Cardiac muscle cell (in vitro differentiated cells and primary cell): ENCODE measurements at regions not wholly inside any gene's neighbourhood (a gene's known extent, or its start where the extent isn't known, plus 50 kb on each side); places are given as distances from the start of the nearest gene placed in this dataset.

Source experiments
- DNase-seq, 2 donors: peaks; one replicate each; pipeline versions ENCODE4 v3.0.0 to v3.0.0-alpha.2; 2010 to 2017; ENCODE audit warnings: low read depth in 1 of 2, low spot score in 1 of 2
- H3K27ac ChIP-seq: fragments of 200-600 bp; sonication (generic); 2 replicates; pipeline ENCODE4 v1.5.1; 2016
- H3K27me3 ChIP-seq: fragments of 200-600 bp; sonication (generic); 2 replicates; pipeline ENCODE4 v1.6.0; 2016; ENCODE audit warnings: control low read depth
- H3K36me3 ChIP-seq: fragments of 200-600 bp; sonication (generic); 2 replicates; pipeline ENCODE4 v1.5.1; 2016; ENCODE audit warnings: control low read depth
- H3K4me1 ChIP-seq: fragments of 200-600 bp; sonication (generic); 2 replicates; pipeline ENCODE4 v1.8.1; 2017; ENCODE audit warnings: low read depth, mild to moderate bottlenecking, mixed run types
- H3K4me3 ChIP-seq: fragments of 200-600 bp; sonication (generic); 2 replicates; pipeline ENCODE4 v1.5.1; 2016; ENCODE audit warnings: mild to moderate bottlenecking
- H3K9me3 ChIP-seq: fragments of 200-600 bp; sonication (generic); 2 replicates; pipeline ENCODE4 v1.5.1; 2017; ENCODE audit warnings: low read depth, mild to moderate bottlenecking, control low read depth
- CTCF ChIP-seq: IDR thresholded peaks from 2 replicates; pipeline ENCODE4 v1.5.1; 2012; ENCODE audit warnings: low read depth, mild to moderate bottlenecking, low read length

DNA sequence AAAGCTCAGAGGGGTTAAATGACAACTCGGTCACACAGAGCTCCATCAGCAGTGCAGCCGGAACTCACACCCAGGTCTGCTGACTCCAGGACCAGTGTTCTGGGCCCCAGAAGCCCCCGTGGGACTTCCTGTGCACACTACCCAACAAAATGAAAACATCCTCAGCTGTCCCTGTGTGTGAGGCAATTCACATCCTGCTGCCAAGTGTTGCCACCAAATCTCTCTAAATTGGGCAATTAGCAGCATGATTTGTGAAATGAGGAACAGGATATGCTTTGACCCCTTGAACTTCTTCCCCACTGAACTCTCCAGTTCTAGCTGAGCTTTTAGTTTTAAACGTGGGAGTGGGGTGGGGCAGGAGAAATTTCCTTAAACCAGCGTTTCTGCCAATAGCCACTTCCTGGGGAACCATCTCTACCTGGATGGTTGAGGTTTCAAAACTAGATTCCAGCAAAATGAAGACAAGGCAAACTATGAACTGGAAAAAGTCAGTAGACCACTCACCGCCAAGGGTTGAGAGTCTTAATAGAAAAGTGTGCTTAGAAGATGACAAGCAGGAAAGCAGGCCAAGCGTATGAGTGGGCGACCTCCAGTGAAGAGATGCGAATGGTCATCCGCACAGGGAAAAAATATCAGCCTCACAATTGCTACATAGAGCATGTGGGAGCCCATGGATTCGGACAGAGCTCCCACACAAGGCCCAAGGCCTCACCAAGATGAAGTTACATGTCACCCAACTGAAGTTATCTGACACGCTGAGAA, 51.9 kb upstream of the CHST15 start:
- H3K27ac ChIP-seq: no peak overlapping the region
- H3K36me3 ChIP-seq: no peaks in the 10 kb centered on the region
- no peaks in the 10 kb centered on the region for H3K4me1 ChIP-seq
- no peak overlapping the region for H3K4me3 ChIP-seq
- no peaks in the 10 kb centered on the region for H3K27me3 ChIP-seq
- no peak for TF ChIP-seq CTCF
- DNase-seq: peak in 1 of 2 donors; percentile 88
- H3K9me3 ChIP-seq: no peaks in the 10 kb centered on the region

DNA sequence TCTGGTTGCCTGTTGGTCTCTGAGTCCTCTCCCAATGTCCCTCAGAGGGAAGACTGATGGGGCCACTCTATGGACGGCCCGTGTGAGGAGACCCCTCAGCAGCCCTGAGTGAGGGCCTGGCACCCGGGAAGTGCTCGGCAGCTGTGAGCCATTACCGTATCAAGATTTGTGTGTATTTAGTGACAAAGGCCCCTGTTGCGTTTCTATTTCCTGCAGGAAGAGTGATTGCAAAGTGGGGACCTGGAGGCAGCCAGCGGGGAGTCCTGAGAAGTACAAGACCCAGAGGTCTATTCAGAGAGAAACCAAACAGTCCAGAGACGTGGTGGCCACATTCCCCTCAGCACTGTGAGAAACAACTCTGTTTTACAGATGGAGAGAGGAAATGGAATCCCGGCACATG, 51.1 kb upstream of the CHST15 start:
- Histone ChIP-seq H3K36me3 (no peaks in the 10 kb centered on the region), H3K27me3 (no peaks in the 10 kb centered on the region), H3K4me1 (no peaks in the 10 kb centered on the region), H3K27ac (no peak overlapping the region), H3K9me3 (no peaks in the 10 kb centered on the region), H3K4me3 (no peak overlapping the region)
- DNase-seq: no peak
- no peak for TF ChIP-seq CTCF

- no peak overlapping the region for H3K27ac ChIP-seq
- H3K27me3 ChIP-seq: no peaks in the 10 kb centered on the region
- no peaks in the 10 kb centered on the region for H3K4me1 ChIP-seq
- no peak for TF ChIP-seq CTCF
- H3K36me3 ChIP-seq: no peaks in the 10 kb centered on the region
- no peak overlapping the region for H3K4me3 ChIP-seq
- no peaks in the 10 kb centered on the region for H3K9me3 ChIP-seq
- DNase-seq: no peak
These were observed 50.3 kb upstream of the CHST15 start for GRCh38 chr10:124143721-124144120.
